Right cardiac atrium (tissue), 5 donors: ENCODE measurements at regions not wholly inside any gene's neighbourhood (a gene's known extent, or its start where the extent isn't known, plus 50 kb on each side); places are given as distances from the start of the nearest gene placed in this dataset.

ENCODE experiments used
- ATAC-seq, 2 donors: fragments of 200-7000 bp; cut with Tn5 transposase; one replicate each; pipeline versions ENCODE4 v1.8.0 to v1.9.1; 2020; ENCODE audit warnings: moderate library complexity in 2 of 2, mild to moderate bottlenecking in 1 of 2
- DNase-seq, 3 donors: peaks; one replicate each; pipeline ENCODE4 v3.0.0-alpha.2; 2020
- H3K27ac ChIP-seq: one replicate; pipeline ENCODE4 v1.5.1; 2013; ENCODE audit warnings: mild to moderate bottlenecking, low read length, control low read depth, moderate library complexity
- H3K27me3 ChIP-seq: one replicate; pipeline ENCODE4 v1.6.1; 2013; ENCODE audit not compliant: control insufficient read depth, insufficient read depth
- H3K4me1 ChIP-seq: one replicate; pipeline ENCODE4 v1.6.1; 2013; ENCODE audit warnings: low read length; ENCODE audit not compliant: control insufficient read depth, insufficient read depth
- H3K4me3 ChIP-seq: one replicate; pipeline ENCODE4 v1.5.1; 2013; ENCODE audit warnings: low read length, control low read depth
- H3K9me3 ChIP-seq: one replicate; pipeline ENCODE4 v1.6.1; 2013; ENCODE audit warnings: low read length; ENCODE audit not compliant: control insufficient read depth
- WGBS: extraction: QIAGEN DNeasy Blood & Tissue Kit; methylation state at CpG from one replicate; pipeline ENCODE4 v1.1.7; 2013; 5-methylcytosine and 5-hydroxymethylcytosine counted together
- intact Hi-C, 4 donors: fragments of 100-400 bp; cut with DNase I; formaldehyde crosslinking; loops; one replicate each; pipeline versions ENCODE4 v1.11.0 to v1.14.0; 2022 to 2023
- donor health status: healthy with polysubstance abuse.
- donor health status: DM: no; HTN: yes; CAD: no.
- donor health status: DM: no; HTN: no; CAD: no.
- donor health status: DM: no; HTN: yes; CAD: no; lungs with severe emphysema.
- donor health status: DM: yes; HTN: yes; CAD: no.

- ATAC-seq (no peak), DNase-seq (no peak)
- intact Hi-C loops: no loop called here
- no peak overlapping the region for H3K27ac ChIP-seq
- H3K4me1 ChIP-seq: no peaks in the 10 kb centered on the region
- no peaks in the 10 kb centered on the region for H3K27me3 ChIP-seq
- no peak overlapping the region for H3K4me3 ChIP-seq
- H3K9me3 ChIP-seq: no peaks in the 10 kb centered on the region
- WGBS: 87% methylated on average over 1 of the region's 1 CpG
Observed at GRCh38 chr2:223701761-223702160, 99.6 kb upstream of the SCG2 start.

- H3K27ac ChIP-seq: no peak overlapping the region
- DNase-seq (no peak), ATAC-seq (no peak)
- H3K27me3 ChIP-seq: no peaks in the 10 kb centered on the region
- no peaks in the 10 kb centered on the region for H3K4me1 ChIP-seq
- no peaks in the 10 kb centered on the region for H3K9me3 ChIP-seq
- H3K4me3 ChIP-seq: no peak overlapping the region
- intact Hi-C loops: no loop called here
- 91% methylated on average over 3 of the region's 3 CpGs for WGBS
Observed at GRCh38 chr2:223700221-223700620, 98.1 kb upstream of the SCG2 start.

- DNase-seq (no peak), ATAC-seq (no peak)
- intact Hi-C loops: loop anchor here in 3 of 4 donors (5.0 to 10.0 kb wide), 2 partner anchors 97 to 104 kb away; no protein-coding TSS in a partner anchor
- no peaks in the 10 kb centered on the region for H3K27me3 ChIP-seq
- no peaks in the 10 kb centered on the region for H3K4me1 ChIP-seq
- 93% methylated on average over 7 of the region's 7 CpGs for WGBS
- no peak overlapping the region for H3K27ac ChIP-seq
- H3K9me3 ChIP-seq: no peaks in the 10 kb centered on the region
- no peak overlapping the region for H3K4me3 ChIP-seq
Observed at GRCh38 chr2:223697892-223698645, 95.9 kb upstream of the SCG2 start.

GRCh38 chr2:223697316-223697891 is 95.2 kb upstream of the SCG2 start:
- WGBS: 85% methylated on average over 2 of the region's 2 CpGs
- DNase-seq: no peak
- Histone ChIP-seq H3K4me3 (no peak overlapping the region), H3K27ac (no peak overlapping the region), H3K27me3 (no peaks in the 10 kb centered on the region), H3K4me1 (no peaks in the 10 kb centered on the region), H3K9me3 (no peaks in the 10 kb centered on the region)
- ATAC-seq: no peak
- intact Hi-C loops: loop anchor here in 3 of 4 donors (5.0 to 10.0 kb wide), 2 partner anchors 97 to 105 kb away; no protein-coding TSS in a partner anchor

GRCh38 chr2:223696719-223697118 is 94.6 kb upstream of the SCG2 start:
- H3K27ac ChIP-seq: no peak overlapping the region
- 61% methylated on average over 1 of the region's 1 CpG for WGBS
- H3K4me3 ChIP-seq: no peak overlapping the region
- no peaks in the 10 kb centered on the region for H3K9me3 ChIP-seq
- ATAC-seq (no peak), DNase-seq (no peak)
- H3K4me1 ChIP-seq: no peaks in the 10 kb centered on the region
- no peaks in the 10 kb centered on the region for H3K27me3 ChIP-seq
- intact Hi-C loops: loop anchor here in 3 of 4 donors (5.0 to 10.0 kb wide), 2 partner anchors 98 to 106 kb away; no protein-coding TSS in a partner anchor

- Histone ChIP-seq H3K4me3 (no peak overlapping the region), H3K4me1 (no peaks in the 10 kb centered on the region), H3K27me3 (no peaks in the 10 kb centered on the region), H3K27ac (no peak overlapping the region), H3K9me3 (no peaks in the 10 kb centered on the region)
- DNase-seq: peak; percentile 34 to 51 (median 48)
- intact Hi-C loops: loop anchor here in 2 of 4 donors (10.0 kb wide), 1 partner anchor 102 kb away; no protein-coding TSS in a partner anchor
- 35% methylated on average over 13 of the region's 13 CpGs for WGBS
- ATAC-seq: peak; percentile 71 to 84
Observed at GRCh38 chr2:223692191-223692947, 90.2 kb upstream of the SCG2 start.

GRCh38 chr2:223688094-223688835 is 86.1 kb upstream of the SCG2 start:
- Histone ChIP-seq H3K4me1 (no peaks in the 10 kb centered on the region), H3K4me3 (no peak overlapping the region), H3K27ac (no peak overlapping the region), H3K27me3 (no peaks in the 10 kb centered on the region), H3K9me3 (no peaks in the 10 kb centered on the region)
- no peak for DNase-seq
- intact Hi-C loops: no loop called here
- no peak for ATAC-seq
- WGBS: 29% methylated on average over 4 of the region's 4 CpGs

- intact Hi-C loops: no loop called here
- no peak for DNase-seq
- no peak overlapping the region for H3K4me3 ChIP-seq
- ATAC-seq: no peak
- WGBS: 51% methylated on average over 3 of the region's 3 CpGs
- H3K9me3 ChIP-seq: no peaks in the 10 kb centered on the region
- H3K27ac ChIP-seq: no peak overlapping the region
- no peaks in the 10 kb centered on the region for H3K4me1 ChIP-seq
- H3K27me3 ChIP-seq: no peaks in the 10 kb centered on the region
Observed at GRCh38 chr2:223681125-223681524, 79.0 kb upstream of the SCG2 start.

- DNase-seq (no peak), ATAC-seq (peak in 1 of 2 donors; percentile 51)
- H3K4me3 ChIP-seq: no peak overlapping the region
- H3K27me3 ChIP-seq: no peaks in the 10 kb centered on the region
- WGBS: 57% methylated on average over 5 of the region's 5 CpGs
- H3K27ac ChIP-seq: no peak overlapping the region
- no peaks in the 10 kb centered on the region for H3K4me1 ChIP-seq
- intact Hi-C loops: no loop called here
- no peaks in the 10 kb centered on the region for H3K9me3 ChIP-seq
Observed at GRCh38 chr2:223674998-223675609, 72.9 kb upstream of the SCG2 start.

GRCh38 chr2:223669453-223670225 is 67.5 kb upstream of the SCG2 start:
- 84% methylated on average over 8 of the region's 8 CpGs for WGBS
- ATAC-seq (no peak), DNase-seq (no peak)
- Histone ChIP-seq H3K27ac (no peak overlapping the region), H3K27me3 (no peaks in the 10 kb centered on the region), H3K9me3 (no peaks in the 10 kb centered on the region), H3K4me1 (no peaks in the 10 kb centered on the region), H3K4me3 (no peak overlapping the region)
- intact Hi-C loops: no loop called here
